Right renal pelvis (tissue), 4 donors: ENCODE measurements at regions not wholly inside any gene's neighbourhood (a gene's known extent, or its start where the extent isn't known, plus 50 kb on each side); places are given as distances from the start of the nearest gene placed in this dataset.
A peak's percentile ranks its signal among the peaks of the same experiment; 100 is the strongest.

Experiments used
- DNase-seq, 4 donors: peaks; one replicate each; pipeline ENCODE4 v3.0.0-alpha.2; 2013; ENCODE audit warnings: low read depth in 4 of 4, low spot score in 3 of 4, missing footprints in 1 of 4

DNA sequence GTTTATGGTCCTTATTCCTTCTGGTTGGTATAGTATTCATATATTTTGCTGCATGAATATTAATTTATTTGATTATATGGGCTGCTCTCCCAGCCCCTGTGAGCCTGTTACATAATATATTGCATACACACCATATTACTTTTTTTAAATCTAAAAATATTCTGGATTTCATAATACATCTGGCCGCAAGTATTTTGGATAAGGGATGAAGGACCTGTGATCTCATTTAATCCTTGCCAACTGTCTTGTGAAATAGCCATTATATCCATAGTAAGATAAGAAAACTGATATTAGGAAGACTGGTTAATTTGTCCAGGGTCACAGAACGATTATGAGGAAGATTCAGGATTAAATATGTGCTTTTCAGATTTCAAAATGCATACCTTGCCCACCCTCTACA lies 433.6 kb downstream of the LPIN1 start:
- DNase-seq = no peak

GRCh38 chr2:12183032-12183645 lies 436.7 kb downstream of the LPIN1 start:
- DNase-seq = no peak

DNA sequence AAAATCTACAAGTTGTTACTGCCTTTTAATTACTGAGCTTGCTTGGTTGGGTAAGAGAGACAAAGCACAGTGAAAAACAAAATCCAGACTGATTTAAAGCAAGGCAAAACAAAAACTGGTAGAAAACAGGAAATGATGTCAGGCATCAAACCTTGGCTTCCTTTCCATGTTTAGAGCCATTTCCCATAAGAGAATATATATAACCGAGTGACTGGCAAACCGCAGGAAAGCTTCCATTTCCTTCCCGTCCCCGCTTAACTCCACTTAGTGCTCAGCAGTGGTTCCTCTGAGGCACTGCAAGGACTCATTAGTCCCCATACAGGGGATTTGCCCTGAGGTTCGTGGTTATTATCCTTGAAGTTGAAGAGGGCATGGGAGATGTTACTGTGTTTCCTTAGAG lies 446.3 kb downstream of the LPIN1 start:
- no peak for DNase-seq

DNA sequence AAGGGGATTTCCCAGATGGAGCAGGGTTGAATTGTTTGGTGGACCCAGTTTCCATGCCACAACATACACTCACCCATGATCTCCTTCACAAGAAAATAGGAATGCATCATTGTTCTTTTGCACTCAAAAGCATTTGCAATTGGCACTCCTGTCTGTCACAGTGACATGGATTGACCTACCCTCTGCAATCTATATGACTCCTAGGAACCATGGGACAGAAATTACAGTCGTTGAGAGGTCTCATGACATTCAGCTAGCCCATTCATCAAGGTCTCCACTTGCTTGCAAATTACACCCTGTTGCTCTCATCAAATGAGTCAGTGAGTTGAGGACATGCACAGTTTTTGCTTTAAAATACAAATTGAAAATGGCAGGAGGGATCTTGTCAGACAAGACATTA lies 448.5 kb downstream of the LPIN1 start:
- no peak for DNase-seq

DNA sequence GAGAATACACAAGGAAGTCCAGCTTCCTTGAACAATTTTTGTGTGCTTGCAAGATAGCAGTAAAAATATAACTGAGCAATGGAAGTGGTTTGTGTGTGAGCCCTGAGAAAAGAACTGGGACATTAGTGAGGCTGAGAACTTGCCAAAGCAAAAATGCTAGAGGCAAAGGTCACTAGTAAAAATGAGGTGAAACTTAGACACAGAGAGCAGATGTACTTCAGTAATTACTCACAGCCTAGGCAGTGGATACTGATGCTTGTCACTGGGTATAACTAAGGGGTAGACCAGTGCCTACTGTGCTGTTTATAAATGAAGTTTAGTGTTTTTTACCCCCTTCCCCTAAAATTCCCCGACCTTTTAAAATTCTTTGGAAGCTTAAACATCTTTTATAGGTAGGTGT lies 450.1 kb downstream of the LPIN1 start:
- DNase-seq = no peak

- no peak for DNase-seq
Measured at GRCh38 chr2:12197133-12197532, 450.7 kb downstream of the LPIN1 start.

DNA sequence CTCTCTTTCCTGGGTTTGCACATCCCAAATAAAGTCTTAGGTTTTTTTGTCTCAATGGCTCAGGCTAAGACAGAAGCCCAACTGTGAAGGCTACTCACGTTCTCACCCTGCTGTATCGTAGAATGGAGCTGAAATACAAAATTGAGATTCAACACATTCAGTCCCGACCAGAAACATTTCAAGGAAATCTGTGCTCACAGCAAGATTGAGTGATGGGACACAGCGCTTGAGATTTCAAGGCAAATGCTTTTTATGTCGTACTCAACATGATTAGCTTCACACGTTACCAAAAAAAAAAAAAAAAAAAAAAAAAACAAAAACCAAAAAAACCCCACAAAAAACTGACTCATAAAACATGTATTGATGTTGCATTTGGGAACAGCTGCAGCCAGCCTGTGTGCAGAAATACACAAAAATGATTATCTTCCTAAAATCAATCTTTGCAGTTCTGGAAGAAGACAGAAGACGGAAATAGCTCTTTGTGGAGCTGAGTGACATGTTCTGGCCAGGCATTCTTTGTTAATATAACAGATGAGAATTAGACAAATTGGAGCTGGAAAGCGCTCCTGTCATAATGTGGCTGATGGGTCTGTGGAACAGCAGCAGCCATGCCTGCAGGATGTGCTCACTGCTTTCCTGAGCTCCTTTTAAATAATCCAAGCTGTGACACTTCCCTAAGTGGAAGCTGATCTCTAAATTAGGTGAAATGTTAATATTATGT lies 453.2 kb downstream of the LPIN1 start:
- DNase-seq = peak in 2 of 4 donors; percentile 26 to 33

- DNase-seq = no peak
Measured at GRCh38 chr2:12201369-12201768, 454.9 kb downstream of the LPIN1 start.

DNA sequence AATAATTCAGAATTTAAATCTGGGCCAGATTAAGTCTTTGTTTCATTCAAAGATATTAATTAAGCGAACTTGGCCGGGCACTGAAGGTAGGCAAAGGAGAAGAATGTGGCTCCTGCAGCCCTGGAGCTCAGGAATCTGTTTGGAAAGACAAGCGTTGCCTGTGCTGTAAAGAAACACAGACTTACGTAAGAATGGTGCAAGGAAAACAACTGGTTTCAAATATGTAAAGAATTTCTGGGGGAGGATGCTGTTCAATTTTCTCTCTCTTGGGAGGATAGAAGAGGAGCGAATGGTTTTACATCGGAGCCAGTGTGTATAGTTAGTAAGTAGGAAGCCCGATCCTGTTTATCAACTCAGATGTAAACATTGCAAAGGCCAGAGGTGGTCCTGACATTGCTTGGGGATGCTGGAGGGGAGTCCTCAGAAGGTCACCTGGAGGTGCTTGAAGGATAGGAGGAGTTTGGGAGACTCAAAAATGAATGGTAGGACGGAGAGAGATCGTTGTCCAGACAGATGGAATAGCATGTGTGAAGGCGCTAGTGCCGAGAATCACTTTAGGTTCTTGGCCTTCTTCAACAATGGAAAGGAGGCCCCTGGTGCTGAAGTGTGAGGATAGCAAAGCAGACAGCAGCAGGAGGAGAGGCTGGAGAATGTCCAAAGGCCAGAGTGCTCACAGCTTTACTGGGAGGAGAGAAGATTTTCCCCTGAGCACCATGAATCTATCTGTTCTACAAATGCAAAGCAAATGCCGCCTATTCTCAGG lies 456.1 kb downstream of the LPIN1 start:
- no peak for DNase-seq

GRCh38 chr2:12203528-12203927 lies 457.1 kb downstream of the LPIN1 start:
- DNase-seq = no peak

GRCh38 chr2:12205086-12205485 lies 458.7 kb downstream of the LPIN1 start:
- no peak for DNase-seq

GRCh38 chr2:12207491-12207890 lies 461.1 kb downstream of the LPIN1 start:
- DNase-seq = no peak

GRCh38 chr2:12210016-12210933 lies 463.8 kb downstream of the LPIN1 start:
- peak in 1 of 4 donors; percentile 56 for DNase-seq

DNA sequence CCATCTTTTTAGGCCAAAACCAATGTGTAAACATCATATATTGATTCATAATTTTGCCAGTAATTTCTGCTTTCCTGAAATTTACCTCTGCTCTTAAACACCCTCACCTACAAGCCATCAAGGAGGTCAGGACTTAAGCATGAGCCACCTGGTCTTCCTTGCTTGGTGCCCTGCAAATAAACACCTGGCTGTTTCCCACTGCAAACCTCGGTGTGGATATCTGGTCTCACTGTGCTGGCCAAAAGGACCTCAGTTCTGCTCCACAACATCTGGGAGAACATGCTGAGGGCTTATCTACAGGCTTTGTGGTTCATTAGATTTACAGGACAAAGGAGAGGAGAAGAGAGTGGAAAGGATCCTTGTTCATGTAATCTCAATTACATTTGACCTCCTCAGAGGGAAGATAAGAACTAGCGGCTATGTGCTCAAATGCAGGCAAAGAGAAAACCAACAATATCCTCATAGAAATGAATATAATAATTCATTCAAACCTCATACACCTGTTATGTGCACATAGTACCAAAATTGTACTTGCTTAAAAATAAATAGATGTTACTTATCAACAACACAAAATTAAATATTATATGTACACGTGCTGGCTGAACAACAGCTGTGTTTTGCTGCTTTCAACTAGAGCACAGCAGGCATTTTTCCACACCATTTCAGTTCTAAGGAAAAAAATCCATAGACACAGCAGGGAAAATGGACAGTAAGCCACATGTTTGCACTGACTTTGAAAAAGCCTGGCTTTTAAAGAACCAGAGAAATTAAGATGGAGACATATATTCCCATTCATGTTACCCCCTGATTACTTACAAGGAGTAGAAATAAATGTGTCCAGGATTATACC lies 465.1 kb downstream of the LPIN1 start:
- no peak for DNase-seq

- no peak for DNase-seq
Measured at GRCh38 chr2:12212841-12213597, 466.6 kb downstream of the LPIN1 start.

DNA sequence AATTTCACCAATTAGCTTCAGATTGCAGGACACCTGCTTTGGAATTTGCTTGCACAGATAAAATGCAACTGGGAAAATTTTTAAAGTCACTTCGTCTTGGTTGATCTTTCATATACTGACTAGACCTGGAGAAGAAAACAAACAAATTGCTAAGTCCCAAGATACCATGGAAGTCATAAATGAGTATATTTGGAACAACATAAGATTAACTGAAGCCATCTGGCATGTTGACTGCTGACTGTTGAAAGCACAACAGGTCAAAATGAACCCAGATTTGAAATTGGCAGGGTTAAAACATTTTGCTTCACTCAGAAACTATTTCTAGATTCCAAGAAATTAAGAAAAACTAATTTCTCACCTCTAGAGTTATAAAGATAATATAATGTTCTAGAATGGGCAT lies 470.7 kb downstream of the LPIN1 start:
- DNase-seq = no peak

GRCh38 chr2:12219761-12220160 lies 473.3 kb downstream of the LPIN1 start:
- DNase-seq = no peak

DNA sequence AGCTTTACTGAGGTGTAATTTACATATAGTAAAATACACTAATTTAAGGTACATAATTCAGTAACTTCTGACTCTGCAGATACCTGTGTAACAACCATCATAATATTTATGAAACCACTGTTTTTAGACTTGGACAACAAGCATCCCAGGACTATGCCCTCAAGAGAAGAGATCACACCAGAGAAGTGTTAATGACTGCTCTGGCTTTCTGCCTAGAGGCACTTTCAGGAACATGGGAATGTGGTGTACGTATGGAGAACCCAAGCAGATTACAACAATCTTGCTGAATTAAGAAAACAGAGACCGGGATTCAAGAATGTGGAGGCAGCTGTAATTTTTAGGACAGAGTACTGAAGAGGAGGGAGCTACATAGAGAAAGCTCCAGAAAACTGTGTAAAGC lies 475.2 kb downstream of the LPIN1 start:
- no peak for DNase-seq

DNA sequence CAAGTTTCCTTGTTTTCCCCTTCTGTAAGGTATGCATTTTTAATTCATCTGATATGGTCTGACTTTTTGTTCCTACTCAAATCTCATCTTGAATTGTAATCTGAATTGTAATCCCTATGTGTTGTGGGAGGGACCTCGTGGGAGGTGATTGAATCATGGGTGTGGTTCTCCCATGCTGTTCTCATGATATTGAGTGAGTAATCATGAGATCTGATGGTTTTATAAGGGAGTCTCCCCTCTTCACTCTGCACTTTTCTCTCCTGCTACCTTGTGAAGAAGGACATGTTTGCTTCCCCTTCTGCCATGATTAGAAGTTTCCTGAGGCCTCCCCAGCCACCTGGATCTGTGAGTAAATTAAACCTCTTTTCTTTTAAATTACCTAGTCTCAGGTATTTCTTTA lies 476.1 kb downstream of the LPIN1 start:
- DNase-seq = no peak
